HEK293T (cell line): ENCODE measurements at regions not wholly inside any gene's neighbourhood (a gene's known extent, or its start where the extent isn't known, plus 50 kb on each side); places are given as distances from the start of the nearest gene placed in this dataset.
"Not testable (repeated sequence)": the region's sequence is repeated elsewhere in the genome, so short reads cannot be mapped to it uniquely, and the experiment has no call there.

Source experiments
- CTCF ChIA-PET: fragments of 350-600 bp; formaldehyde crosslinking; extraction: SDS; loops from one replicate; lab custom pipeline; 2021; ENCODE audit warnings: antibody characterized with exemption, inconsistent platforms; lab: Yijun Ruan, JAX
- POLR2A ChIA-PET: fragments of 350-600 bp; formaldehyde crosslinking; extraction: SDS; loops from one replicate; lab custom pipeline; 2020; ENCODE audit warnings: antibody characterized with exemption, inconsistent platforms; lab: Yijun Ruan, JAX
- DNase-seq: peaks from one replicate; pipeline ENCODE4 v3.0.0; 2012; ENCODE audit warnings: mixed read lengths; ENCODE audit errors: extremely low spot score
- ARNT ChIP-seq: fragments of 450-650 bp; IDR thresholded peaks from 2 replicates; pipeline ENCODE4 v1.6.1; 2017; ENCODE audit warnings: mild to moderate bottlenecking
- BHLHE40 ChIP-seq: fragments of 450-650 bp; IDR thresholded peaks from 2 replicates; pipeline ENCODE4 v1.6.1; 2016; ENCODE audit warnings: mild to moderate bottlenecking, moderate library complexity, borderline replicate concordance
- CTBP1 ChIP-seq: fragments of 450-650 bp; IDR thresholded peaks from 2 replicates; pipeline ENCODE4 v1.6.1; 2016; ENCODE audit warnings: borderline replicate concordance
- FOXA1 ChIP-seq: fragments of 450-650 bp; IDR thresholded peaks from 2 replicates; pipeline ENCODE4 v1.6.1; 2016; ENCODE audit warnings: mild to moderate bottlenecking
- FOXK2 ChIP-seq: fragments of 450-650 bp; IDR thresholded peaks from 2 replicates; pipeline ENCODE4 v1.6.1; 2016; ENCODE audit warnings: mild to moderate bottlenecking
- FOXM1 ChIP-seq: fragments of 450-650 bp; IDR thresholded peaks from 2 replicates; pipeline ENCODE4 v1.6.1; 2017; ENCODE audit warnings: mild to moderate bottlenecking, borderline replicate concordance
- HDGF ChIP-seq: fragments of 450-650 bp; IDR thresholded peaks from 2 replicates; pipeline ENCODE4 v1.6.1; 2017; ENCODE audit warnings: antibody characterized with exemption, borderline replicate concordance
- L3MBTL2 ChIP-seq: fragments of 450-650 bp; conservative IDR thresholded peaks from 2 replicates; pipeline ENCODE4 v1.6.1; 2016; ENCODE audit warnings: mild to moderate bottlenecking
- LEF1 ChIP-seq: fragments of 450-650 bp; IDR thresholded peaks from 2 replicates; pipeline ENCODE4 v1.6.1; 2017; ENCODE audit warnings: mild to moderate bottlenecking, borderline replicate concordance
- SUZ12 ChIP-seq: fragments of 450-650 bp; IDR thresholded peaks from 2 replicates; pipeline ENCODE4 v1.6.1; 2016; ENCODE audit warnings: mild to moderate bottlenecking
- TARDBP ChIP-seq: fragments of 450-650 bp; IDR thresholded peaks from 2 replicates; pipeline ENCODE4 v1.6.1; 2016
- ZNF384 ChIP-seq: fragments of 450-650 bp; IDR thresholded peaks from 2 replicates; pipeline ENCODE4 v1.6.1; 2016
- TF ChIP-seq, protein P1 (sequence below): fragments of 450-650 bp; IDR thresholded peaks from 2 replicates; pipeline ENCODE4 v1.6.1; 2016

DNA sequence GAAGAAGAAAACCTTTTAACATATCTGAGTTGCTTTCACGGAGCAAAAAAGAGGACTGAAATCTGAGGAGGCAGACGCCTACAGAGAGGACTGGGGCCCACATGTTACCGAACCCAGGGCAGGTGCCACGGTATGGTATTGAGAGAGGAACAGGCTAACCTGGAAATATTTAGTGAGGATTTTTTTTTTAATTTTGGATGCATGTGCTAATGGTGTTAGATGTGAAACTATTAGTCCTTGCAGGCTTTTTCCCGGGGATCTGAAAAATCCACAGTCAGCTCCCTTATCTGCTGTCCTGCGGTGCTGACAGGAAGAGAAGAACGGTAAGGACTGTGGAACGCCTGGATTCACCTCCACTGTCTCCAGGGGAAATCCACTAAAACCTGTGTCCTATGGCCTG lies 819.7 kb downstream of the TMEM121 start:
- no peak for TF ChIP-seq FOXK2
- no peak for TF ChIP-seq FOXA1
- TF ChIP-seq, protein P1, sequence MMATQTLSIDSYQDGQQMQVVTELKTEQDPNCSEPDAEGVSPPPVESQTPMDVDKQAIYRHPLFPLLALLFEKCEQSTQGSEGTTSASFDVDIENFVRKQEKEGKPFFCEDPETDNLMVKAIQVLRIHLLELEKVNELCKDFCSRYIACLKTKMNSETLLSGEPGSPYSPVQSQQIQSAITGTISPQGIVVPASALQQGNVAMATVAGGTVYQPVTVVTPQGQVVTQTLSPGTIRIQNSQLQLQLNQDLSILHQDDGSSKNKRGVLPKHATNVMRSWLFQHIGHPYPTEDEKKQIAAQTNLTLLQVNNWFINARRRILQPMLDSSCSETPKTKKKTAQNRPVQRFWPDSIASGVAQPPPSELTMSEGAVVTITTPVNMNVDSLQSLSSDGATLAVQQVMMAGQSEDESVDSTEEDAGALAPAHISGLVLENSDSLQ, result no peak
- ChIA-PET POLR2A (no interaction called here), CTCF (interaction anchor here (0.7 to 0.8 kb wide), 2 partner anchors 19 to 39 kb away, joined by 3 read pairs; no protein-coding TSS in a partner anchor)
- no peak for DNase-seq

- POLR2A ChIA-PET, result no interaction called here
These were observed 820.3 kb downstream of the TMEM121 start for GRCh38 chr14:106346534-106347290.

GRCh38 chr14:106347291-106347778 lies 821.0 kb downstream of the TMEM121 start:
- POLR2A ChIA-PET, result no interaction called here
- CTCF ChIA-PET, result interaction anchor here (0.5 kb wide), 1 partner anchor 89 kb away, joined by 3 read pairs; no protein-coding TSS in a partner anchor
- no peak for DNase-seq
- TF ChIP-seq ZNF384 (no peak), FOXA1 (no peak), HDGF (no peak), FOXK2 (no peak), TARDBP (no peak), LEF1 (no peak), L3MBTL2 (no peak), ARNT (no peak), SUZ12 (no peak), FOXM1 (no peak), BHLHE40 (no peak)
- TF ChIP-seq, protein P1, result no peak

More at GRCh38 chr14:106346534-106347290, 820.3 kb downstream of the TMEM121 start:
- TF ChIP-seq, protein P1, result no peak
- no peak for TF ChIP-seq FOXA1
- CTCF ChIA-PET, result interaction anchor here (0.5 to 0.8 kb wide), 3 partner anchors 19 to 89 kb away, joined by 3 read pairs; no protein-coding TSS in a partner anchor
- DNase-seq, result no peak

DNA sequence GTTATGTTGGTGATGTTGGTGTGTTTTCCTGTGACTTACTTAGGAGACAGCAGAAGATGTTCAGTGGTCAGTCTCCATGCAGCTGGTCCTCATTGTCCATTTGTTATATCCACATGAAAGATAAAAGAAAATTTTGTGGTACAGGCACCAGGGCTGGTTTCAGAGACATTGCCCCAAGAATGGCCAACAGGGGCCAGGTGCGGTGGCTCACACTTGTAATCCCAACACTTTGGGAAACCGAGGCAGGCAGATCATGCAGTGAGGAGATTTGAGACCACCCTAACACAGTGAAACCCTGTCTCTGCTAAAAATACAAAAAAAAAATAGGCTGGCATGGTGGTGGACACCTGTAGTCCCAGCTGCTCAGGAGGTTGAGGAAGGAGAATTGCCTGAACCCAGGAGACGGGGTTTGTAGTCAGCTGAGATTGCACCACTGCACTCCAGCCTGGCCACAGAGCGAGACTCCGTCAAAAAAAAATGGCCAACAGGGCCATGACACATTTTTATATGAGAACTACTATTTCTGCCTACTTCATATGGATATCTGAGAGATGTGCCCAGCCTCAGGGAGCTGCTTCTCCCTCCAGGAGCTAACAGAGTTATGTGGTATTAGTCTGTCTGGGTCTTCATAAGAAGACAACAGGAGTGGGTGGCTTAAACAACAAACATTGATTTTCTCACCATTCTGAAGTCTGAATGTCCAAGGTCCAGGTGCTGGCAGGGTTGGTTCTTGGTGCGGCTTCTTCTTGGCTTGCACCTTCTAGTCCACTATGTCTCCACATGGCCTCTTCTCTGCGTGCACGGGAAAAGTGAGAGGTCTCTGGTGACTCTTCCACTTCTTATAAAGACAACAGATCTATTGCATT lies 821.7 kb downstream of the TMEM121 start:
- CTCF ChIA-PET, result interaction anchor here (0.6 to 0.7 kb wide), 2 partner anchors 59 to 506 kb away, joined by 3 read pairs; no protein-coding TSS in a partner anchor
- TF ChIP-seq CTBP1, result no peak
- POLR2A ChIA-PET, result no interaction called here
- DNase-seq, result no peak

GRCh38 chr14:106348873-106349540 lies 822.6 kb downstream of the TMEM121 start:
- CTCF ChIA-PET, result interaction anchor here (0.9 kb wide), 1 partner anchor 77 kb away, joined by 3 read pairs; no protein-coding TSS in a partner anchor
- POLR2A ChIA-PET, DNase-seq: not testable (repeated sequence)

DNA sequence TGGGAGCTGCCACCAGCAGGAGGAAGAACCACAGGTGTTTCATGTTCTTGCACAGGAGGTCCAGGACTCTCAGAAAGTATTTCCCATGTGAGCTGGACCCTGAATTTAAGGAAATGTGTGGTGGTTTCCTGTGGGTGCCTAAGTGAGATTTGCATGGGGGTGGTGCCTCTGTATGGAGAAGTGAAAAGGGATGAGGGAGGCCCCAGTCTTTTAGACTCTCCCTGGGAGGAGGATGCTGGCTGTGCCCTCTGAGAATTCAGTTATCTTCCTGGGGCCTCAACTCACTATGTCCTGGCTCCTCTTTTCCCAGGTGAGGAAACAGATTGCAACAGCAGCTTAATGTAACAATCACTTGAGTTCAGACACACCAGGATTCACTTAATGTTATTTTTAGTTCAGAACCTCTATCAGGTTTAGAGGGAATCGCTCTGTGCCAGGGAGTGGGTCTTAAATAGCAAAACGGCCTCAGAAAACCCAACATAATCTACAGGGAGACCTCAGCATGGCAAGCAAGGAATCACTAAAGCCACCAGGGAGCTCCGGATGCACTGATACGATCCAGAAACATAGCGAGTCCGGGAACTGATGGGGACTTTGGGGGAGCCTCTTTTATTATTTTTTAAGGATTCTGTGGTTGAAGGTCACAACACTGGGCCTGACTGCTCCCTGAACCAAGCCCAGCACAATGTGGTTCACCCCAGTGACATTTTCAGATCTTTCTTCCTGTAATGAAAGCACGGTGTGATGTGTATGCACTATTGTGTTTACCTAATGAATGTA lies 823.5 kb downstream of the TMEM121 start:
- CTCF ChIA-PET, result interaction anchor here (0.9 kb wide), 1 partner anchor 78 kb away, joined by 3 read pairs; no protein-coding TSS in a partner anchor
- POLR2A ChIA-PET, DNase-seq: not testable (repeated sequence)

DNA sequence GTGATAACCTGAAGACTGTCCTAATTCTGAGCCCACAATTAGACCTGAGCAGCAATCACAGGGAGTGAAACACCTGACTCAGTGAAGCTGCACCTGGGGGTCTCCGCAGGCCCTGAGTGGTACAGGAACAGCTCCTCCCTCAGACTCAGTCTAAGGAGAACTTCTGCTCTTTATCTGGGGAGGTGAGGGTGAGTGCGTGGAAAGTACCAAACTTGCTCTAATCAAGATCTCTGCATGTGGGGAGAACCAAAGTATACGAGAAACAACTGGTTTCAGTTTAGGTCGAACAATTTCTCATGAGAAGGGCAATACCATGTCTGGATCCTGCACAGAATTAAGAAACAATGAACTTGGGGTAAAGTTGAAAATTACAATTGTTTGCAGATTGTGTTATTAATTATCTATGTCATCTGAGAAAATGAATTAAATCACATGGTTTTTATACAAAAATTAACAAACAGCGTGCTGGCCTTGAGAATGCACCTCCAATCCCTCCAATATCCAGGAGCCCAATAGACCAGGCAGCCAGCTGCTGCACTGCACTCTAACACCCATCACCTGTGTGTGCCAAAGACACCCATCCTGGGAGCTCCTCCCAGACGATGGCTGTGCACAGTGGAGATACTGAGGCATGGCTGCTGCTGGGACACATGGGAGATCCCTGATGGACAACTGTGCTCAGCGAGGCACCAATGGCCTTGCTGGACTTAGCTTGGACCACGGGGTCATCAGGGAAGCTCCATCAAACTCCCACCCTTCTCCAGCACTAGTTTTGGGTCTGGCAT lies 828.8 kb downstream of the TMEM121 start:
- DNase-seq, POLR2A ChIA-PET, CTCF ChIA-PET: not testable (repeated sequence)

DNA sequence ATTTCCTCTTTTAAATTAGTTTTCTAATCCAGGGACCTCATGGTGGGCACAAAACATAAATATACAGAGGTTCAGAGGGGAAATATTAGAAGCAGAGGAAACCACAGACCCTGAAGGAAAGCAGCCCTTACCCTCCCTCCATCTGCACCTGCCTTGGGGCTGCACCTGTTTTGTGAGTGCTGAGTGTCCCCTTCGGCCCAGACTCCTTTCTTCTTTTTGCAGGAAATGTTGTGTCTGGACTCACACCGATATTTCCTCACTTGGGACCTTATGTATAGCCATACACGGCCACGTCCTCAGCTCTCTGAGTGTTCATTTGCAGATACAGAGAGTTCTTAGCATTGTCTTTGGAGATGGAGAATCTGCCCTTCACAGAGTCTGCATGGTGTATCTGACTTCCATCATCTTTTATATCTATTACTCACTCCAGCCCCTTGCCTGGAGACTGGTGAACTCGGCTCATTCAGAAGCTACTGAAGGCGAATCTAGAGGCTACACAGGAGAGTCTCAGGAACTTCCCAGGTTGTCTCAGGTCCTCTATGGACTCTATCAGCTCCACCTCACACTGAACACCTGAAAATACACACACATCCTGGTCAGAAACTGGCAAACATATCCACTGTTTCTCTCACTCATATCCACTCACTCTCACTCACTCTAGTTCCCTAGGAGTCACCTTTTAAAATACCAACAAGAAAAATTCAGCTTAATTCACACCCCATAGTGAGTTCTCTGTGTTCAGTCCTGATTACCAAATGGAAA lies 829.7 kb downstream of the TMEM121 start:
- CTCF ChIA-PET, DNase-seq, POLR2A ChIA-PET: not testable (repeated sequence)

- POLR2A ChIA-PET, CTCF ChIA-PET, DNase-seq: not testable (repeated sequence)
These were observed 830.2 kb downstream of the TMEM121 start for GRCh38 chr14:106356643-106356930.

DNA sequence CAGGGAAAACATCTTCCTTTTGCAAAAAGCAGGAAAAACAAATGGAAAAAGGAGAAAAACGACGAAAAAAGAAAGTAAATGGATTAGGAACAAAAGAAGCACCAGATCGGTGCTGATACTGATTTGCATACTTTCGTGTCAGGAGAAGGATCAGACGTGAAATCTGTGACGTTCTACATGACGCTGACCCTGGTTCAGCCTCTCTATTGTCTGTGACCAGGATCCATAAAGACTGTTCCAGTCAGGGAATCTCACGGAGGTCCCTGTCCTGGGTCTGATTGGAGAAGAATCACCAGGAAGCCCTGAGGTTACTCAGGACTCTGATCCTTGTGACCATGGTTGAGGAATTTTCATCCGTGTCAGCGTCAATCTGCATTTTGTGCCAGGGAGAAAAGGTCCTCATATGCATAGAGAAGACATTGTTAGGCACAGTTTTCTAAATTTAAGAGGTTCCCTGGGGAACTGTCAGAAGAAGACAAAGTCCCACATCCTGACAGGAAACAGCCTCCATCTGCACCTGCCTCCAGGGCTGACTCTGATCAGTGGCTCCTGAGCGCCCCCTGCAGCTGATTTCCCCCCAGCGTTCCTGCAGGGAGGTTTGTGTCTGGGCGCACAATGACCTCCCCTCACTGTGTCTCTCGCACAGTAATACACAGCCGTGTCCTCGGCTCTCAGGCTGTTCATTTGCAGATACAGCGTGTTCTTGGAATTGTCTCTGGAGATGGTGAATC lies 832.9 kb downstream of the TMEM121 start:
- DNase-seq, POLR2A ChIA-PET, CTCF ChIA-PET: not testable (repeated sequence)
